T1000 (cell line): ENCODE measurements at regions not wholly inside any gene's neighbourhood (a gene's known extent, or its start where the extent isn't known, plus 50 kb on each side); places are given as distances from the start of the nearest gene placed in this dataset.

ENCODE experiments used
- DNase-seq: peaks from one replicate; lab custom pipeline; 2025; ENCODE audit warnings: mixed read lengths; lab: John Stamatoyannopoulos, UW

- DNase-seq = no peak
These were observed 143.5 kb upstream of the B3GAT1 start for GRCh38 chr11:134555510-134555909.

- no peak for DNase-seq
These were observed 142.8 kb upstream of the B3GAT1 start for GRCh38 chr11:134554861-134555260.

GRCh38 chr11:134554106-134554505, 142.1 kb upstream of the B3GAT1 start:
- DNase-seq = no peak

GRCh38 chr11:134552749-134553148, 140.7 kb upstream of the B3GAT1 start:
- no peak for DNase-seq

- DNase-seq = no peak
These were observed 133.5 kb upstream of the B3GAT1 start for GRCh38 chr11:134545521-134545920.

- no peak for DNase-seq
These were observed 132.2 kb upstream of the B3GAT1 start for GRCh38 chr11:134544095-134544815.

GRCh38 chr11:134543645-134544044, 131.6 kb upstream of the B3GAT1 start:
- no peak for DNase-seq

GRCh38 chr11:134543241-134543640, 131.2 kb upstream of the B3GAT1 start:
- DNase-seq = no peak

GRCh38 chr11:134542401-134543165, 130.5 kb upstream of the B3GAT1 start:
- DNase-seq = no peak

GRCh38 chr11:134541951-134542350, 129.9 kb upstream of the B3GAT1 start:
- no peak for DNase-seq

GRCh38 chr11:134541355-134541754, 129.3 kb upstream of the B3GAT1 start:
- no peak for DNase-seq

- DNase-seq = no peak
These were observed 127.2 kb upstream of the B3GAT1 start for GRCh38 chr11:134539285-134539684.

- DNase-seq = no peak
These were observed 126.7 kb upstream of the B3GAT1 start for GRCh38 chr11:134538742-134539141.

- no peak for DNase-seq
These were observed 125.9 kb upstream of the B3GAT1 start for GRCh38 chr11:134537941-134538340.

- no peak for DNase-seq
These were observed 125.3 kb upstream of the B3GAT1 start for GRCh38 chr11:134537296-134537695.

- DNase-seq = no peak
These were observed 124.6 kb upstream of the B3GAT1 start for GRCh38 chr11:134536677-134537076.

- no peak for DNase-seq
These were observed 124.2 kb upstream of the B3GAT1 start for GRCh38 chr11:134536219-134536618.

GRCh38 chr11:134535029-134536025, 123.3 kb upstream of the B3GAT1 start:
- no peak for DNase-seq

- DNase-seq = no peak
These were observed 121.5 kb upstream of the B3GAT1 start for GRCh38 chr11:134533511-134533910.

- no peak for DNase-seq
These were observed 120.9 kb upstream of the B3GAT1 start for GRCh38 chr11:134532921-134533421.

- DNase-seq = no peak
These were observed 120.3 kb upstream of the B3GAT1 start for GRCh38 chr11:134532131-134532920.
